A673 (cell line): ENCODE measurements at regions not wholly inside any gene's neighbourhood (a gene's known extent, or its start where the extent isn't known, plus 50 kb on each side); places are given as distances from the start of the nearest gene placed in this dataset.

Experiments
- BruUV-seq: library from RNA; stranded (reverse); fragments of 400-500 nt; replicated peaks from 2 replicates; lab custom pipeline; 2021; lab: Mats Ljungman, UMichigan
- CTCF ChIA-PET: fragments of 300-600 bp; sonication (Branson Sonifier 250); formaldehyde crosslinking; loops from one replicate; lab custom pipeline; 2022; ENCODE audit warnings: antibody characterized with exemption; lab: Charles Lee
- POLR2A ChIA-PET: fragments of 300-600 bp; sonication (Branson Sonifier 250); formaldehyde crosslinking; loops from one replicate; lab custom pipeline; 2022; ENCODE audit warnings: antibody characterized with exemption; ENCODE audit not compliant: low non-redundant PET; lab: Charles Lee
- DNase-seq: peaks from one replicate; pipeline ENCODE4 v3.0.0-alpha.2; 2015; ENCODE audit warnings: low spot score
- H3K27ac ChIP-seq: fragments of 200-600 bp; sonication (generic); 2 replicates; pipeline ENCODE4 v1.5.1; 2016; ENCODE audit warnings: mixed run types, low read depth, mild to moderate bottlenecking, mixed read lengths, antibody characterized with exemption, low read length; ENCODE audit not compliant: poor library complexity, severe bottlenecking
- H3K27me3 ChIP-seq: fragments of 200-600 bp; sonication (generic); replicated peaks from 2 replicates; pipeline ENCODE4 v1.6.1; 2017; ENCODE audit warnings: mixed run types, low read depth, mild to moderate bottlenecking, mixed read lengths, antibody characterized with exemption, low read length; ENCODE audit not compliant: insufficient read depth, poor library complexity
- H3K36me3 ChIP-seq: fragments of 200-600 bp; sonication (generic); 2 replicates; pipeline ENCODE4 v1.6.1; 2016; ENCODE audit warnings: mixed run types, mild to moderate bottlenecking, mixed read lengths, antibody characterized with exemption, low read length; ENCODE audit not compliant: insufficient read depth, poor library complexity, severe bottlenecking
- H3K4me1 ChIP-seq: fragments of 200-600 bp; sonication (generic); 2 replicates; pipeline ENCODE4 v1.6.1; 2017; ENCODE audit warnings: mixed run types, mild to moderate bottlenecking, mixed read lengths, antibody characterized with exemption, low read length; ENCODE audit not compliant: insufficient read depth, poor library complexity, severe bottlenecking
- H3K4me3 ChIP-seq: fragments of 200-600 bp; sonication (generic); 2 replicates; pipeline ENCODE4 v1.5.1; 2016; ENCODE audit warnings: low read depth, mixed run types, mild to moderate bottlenecking, mixed read lengths, low read length; ENCODE audit not compliant: poor library complexity, severe bottlenecking
- H3K9me3 ChIP-seq: fragments of 200-600 bp; sonication (generic); 2 replicates; pipeline ENCODE4 v1.6.1; 2016; ENCODE audit warnings: mixed run types, low read depth, mild to moderate bottlenecking, mixed read lengths, antibody characterized with exemption, low read length; ENCODE audit not compliant: poor library complexity, severe bottlenecking
- CTCF ChIP-seq: fragments of 300-800, 200-600 bp; sonication (generic); conservative IDR thresholded peaks from 2 replicates; pipeline ENCODE4 v1.5.1; 2017; ENCODE audit warnings: low read depth, mild to moderate bottlenecking, antibody characterized with exemption, low read length, moderate library complexity, mixed read lengths
- EZH2 ChIP-seq: fragments of 200-600 bp; sonication (generic); IDR thresholded peaks from 2 replicates; pipeline ENCODE4 v1.6.1; 2017; ENCODE audit warnings: borderline replicate concordance, low read depth, mild to moderate bottlenecking, mixed read lengths, antibody characterized with exemption, low read length; ENCODE audit not compliant: poor library complexity, severe bottlenecking
- intact Hi-C: fragments of 100-400 bp; cut with micrococcal nuclease; formaldehyde crosslinking; loops from one replicate; pipeline ENCODE4 v1.10.0; 2022; ENCODE audit not compliant: unreplicated experiment

DNA sequence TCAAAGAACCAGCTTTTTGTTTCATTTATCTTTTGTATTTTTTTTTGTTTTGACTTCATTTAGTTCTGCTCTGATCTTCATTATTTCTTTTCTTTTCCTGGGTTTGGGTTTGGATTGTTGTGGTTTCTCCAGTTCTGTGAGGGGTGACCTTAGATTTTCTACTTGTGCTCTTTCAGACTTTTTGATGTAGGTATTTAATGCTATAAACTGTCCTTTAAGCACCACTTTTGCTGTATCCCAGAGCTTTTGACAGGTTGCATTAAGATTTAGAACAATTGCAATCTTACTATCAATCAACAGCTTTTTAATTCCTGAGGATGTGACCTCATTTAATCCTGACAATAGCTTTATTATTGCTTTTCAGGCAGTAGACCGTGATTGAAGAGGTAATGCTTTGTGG lies 94.3 kb downstream of the ZNF280B start:
- H3K9me3 ChIP-seq, result no peaks in the 10 kb centered on the region
- intact Hi-C loops, result no loop called here
- H3K4me1 ChIP-seq, result no peaks in the 10 kb centered on the region
- H3K36me3 ChIP-seq, result no peaks in the 10 kb centered on the region
- H3K4me3 ChIP-seq, result no peak overlapping the region
- H3K27ac ChIP-seq, result no peak overlapping the region
- BruUV-seq, result no TSS peak
- CTCF ChIA-PET, result no interaction called here
- DNase-seq, result no peak
- no peak for TF ChIP-seq EZH2
- TF ChIP-seq CTCF, result no peak
- POLR2A ChIA-PET, result no interaction called here
- peaks cover 85% of the 10 kb centered on the region for H3K27me3 ChIP-seq

GRCh38 chr22:22417495-22418162 lies 90.9 kb downstream of the ZNF280B start:
- Histone ChIP-seq H3K9me3 (no peaks in the 10 kb centered on the region), H3K27ac (no peak overlapping the region), H3K4me1 (no peaks in the 10 kb centered on the region), H3K27me3 (peaks cover 93% of the 10 kb centered on the region), H3K36me3 (no peaks in the 10 kb centered on the region), H3K4me3 (no peak overlapping the region)
- CTCF ChIA-PET, result no interaction called here
- no TSS peak for BruUV-seq
- POLR2A ChIA-PET, result no interaction called here
- intact Hi-C loops, result no loop called here
- no peak for TF ChIP-seq CTCF
- TF ChIP-seq EZH2, result no peak
- no peak for DNase-seq

GRCh38 chr22:22418163-22418549 lies 90.4 kb downstream of the ZNF280B start:
- CTCF ChIA-PET, result no interaction called here
- BruUV-seq, result no TSS peak
- no peak for DNase-seq

More at GRCh38 chr22:22418163-22418549, 90.4 kb downstream of the ZNF280B start:
- POLR2A ChIA-PET, result no interaction called here
- Histone ChIP-seq H3K4me1 (no peaks in the 10 kb centered on the region), H3K27me3 (peaks cover 88% of the 10 kb centered on the region), H3K36me3 (no peaks in the 10 kb centered on the region), H3K4me3 (no peak overlapping the region), H3K27ac (no peak overlapping the region), H3K9me3 (no peaks in the 10 kb centered on the region)
- intact Hi-C loops, result no loop called here
- TF ChIP-seq CTCF (no peak), EZH2 (no peak)
